Thyroid gland (tissue), 4 donors: ENCODE measurements at regions not wholly inside any gene's neighbourhood (a gene's known extent, or its start where the extent isn't known, plus 50 kb on each side); places are given as distances from the start of the nearest gene placed in this dataset.

Experiments
- POLR2A ChIP-seq, 2 donors: fragments of 450-650 bp; IDR thresholded peaks; one replicate each; pipeline ENCODE4 v1.6.1; 2017; ENCODE audit warnings: antibody characterized with exemption in 2 of 2, mild to moderate bottlenecking in 2 of 2, moderate library complexity in 1 of 2
- TF ChIP-seq, protein P1 (sequence below), 6 experiments: fragments of 200-600 bp in 3 of 6; fragments of 450-650 bp in 3 of 6; sonication (generic) in 3 of 6; IDR thresholded peaks; one replicate each; pipeline ENCODE4 v1.5.1; 2016 to 2019; ENCODE audit warnings: antibody characterized with exemption in 6 of 6, mild to moderate bottlenecking in 2 of 6, inconsistent platforms in 1 of 6, moderate library complexity in 1 of 6

DNA sequence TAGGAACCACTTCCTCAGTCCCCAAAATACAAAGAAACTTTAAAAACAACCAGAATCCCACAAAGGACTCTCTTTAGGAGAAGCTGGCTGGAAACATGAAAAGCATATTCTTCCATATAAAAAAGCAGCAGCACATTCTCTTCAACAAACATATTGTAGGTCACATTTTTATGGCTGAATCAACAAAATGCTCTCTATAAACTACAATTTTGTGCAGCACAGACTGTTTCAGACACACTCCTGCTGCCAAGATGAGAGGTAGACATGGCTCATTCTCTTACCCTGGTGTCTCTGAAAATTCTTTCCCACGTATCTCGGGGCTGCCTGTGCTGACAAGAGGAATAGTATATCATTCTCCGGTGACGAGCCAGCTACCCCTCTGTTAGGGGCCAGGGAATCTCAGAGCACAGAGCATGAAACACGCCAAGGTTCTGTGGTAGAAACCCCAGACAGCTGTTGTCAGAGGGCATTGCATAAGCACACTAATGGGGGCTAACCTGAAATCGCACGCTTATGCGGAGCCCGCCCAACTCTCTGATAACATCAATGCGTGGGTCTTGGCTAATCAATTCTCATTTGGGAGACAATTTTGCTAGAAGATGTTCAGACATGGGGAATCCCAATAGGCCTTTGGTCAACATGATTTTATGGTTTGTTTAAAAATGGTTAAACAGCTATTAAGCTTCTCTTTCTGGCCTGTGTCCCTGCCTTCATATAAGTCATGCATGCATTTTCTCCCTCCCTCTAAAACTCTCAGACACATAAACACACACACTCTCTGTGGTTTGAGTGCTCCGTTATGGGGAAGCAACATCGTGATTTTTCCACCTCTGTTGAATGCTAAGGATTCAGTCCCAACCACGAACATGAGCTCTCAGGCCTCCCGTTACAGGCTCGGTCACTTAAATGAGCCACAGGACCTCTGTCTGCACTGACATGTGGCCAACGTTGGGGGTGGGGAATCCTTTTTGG is 177.5 kb downstream of the INO80D start:
- no peak for TF ChIP-seq POLR2A (IDR thresholded peaks at IDR 0.05)
- TF ChIP-seq, protein P1, sequence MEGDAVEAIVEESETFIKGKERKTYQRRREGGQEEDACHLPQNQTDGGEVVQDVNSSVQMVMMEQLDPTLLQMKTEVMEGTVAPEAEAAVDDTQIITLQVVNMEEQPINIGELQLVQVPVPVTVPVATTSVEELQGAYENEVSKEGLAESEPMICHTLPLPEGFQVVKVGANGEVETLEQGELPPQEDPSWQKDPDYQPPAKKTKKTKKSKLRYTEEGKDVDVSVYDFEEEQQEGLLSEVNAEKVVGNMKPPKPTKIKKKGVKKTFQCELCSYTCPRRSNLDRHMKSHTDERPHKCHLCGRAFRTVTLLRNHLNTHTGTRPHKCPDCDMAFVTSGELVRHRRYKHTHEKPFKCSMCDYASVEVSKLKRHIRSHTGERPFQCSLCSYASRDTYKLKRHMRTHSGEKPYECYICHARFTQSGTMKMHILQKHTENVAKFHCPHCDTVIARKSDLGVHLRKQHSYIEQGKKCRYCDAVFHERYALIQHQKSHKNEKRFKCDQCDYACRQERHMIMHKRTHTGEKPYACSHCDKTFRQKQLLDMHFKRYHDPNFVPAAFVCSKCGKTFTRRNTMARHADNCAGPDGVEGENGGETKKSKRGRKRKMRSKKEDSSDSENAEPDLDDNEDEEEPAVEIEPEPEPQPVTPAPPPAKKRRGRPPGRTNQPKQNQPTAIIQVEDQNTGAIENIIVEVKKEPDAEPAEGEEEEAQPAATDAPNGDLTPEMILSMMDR (IDR thresholded peaks at IDR 0.05), result no peak
